Left ventricle myocardium superior (tissue), 1 donor: ENCODE measurements at regions not wholly inside any gene's neighbourhood (a gene's known extent, or its start where the extent isn't known, plus 50 kb on each side); places are given as distances from the start of the nearest gene placed in this dataset.
"Not testable (repeated sequence)": the region's sequence is repeated elsewhere in the genome, so short reads cannot be mapped to it uniquely, and the experiment has no call there.

Source experiments
- ATAC-seq: fragments of 200-7000 bp; cut with Tn5 transposase; one replicate; pipeline ENCODE4 v1.9.1; 2020; ENCODE audit warnings: mild to moderate bottlenecking, moderate library complexity
- DNase-seq: peaks from one replicate; pipeline ENCODE4 v3.0.0-alpha.2; 2020
- intact Hi-C: fragments of 100-400 bp; cut with micrococcal nuclease; formaldehyde crosslinking; loops from one replicate; pipeline ENCODE4 v1.11.0; 2022
- donor health status: DM: no; HTN: yes; CAD: no; lungs with severe emphysema.

- ATAC-seq (no peak), DNase-seq (no peak)
- intact Hi-C loops, result no loop called here
Observed at GRCh38 chr18:30492552-30493129, 549.9 kb downstream of the DSC3 start.

- DNase-seq (no peak), ATAC-seq (no peak)
- intact Hi-C loops, result no loop called here
Observed at GRCh38 chr18:30491815-30492551, 550.6 kb downstream of the DSC3 start.

GRCh38 chr18:30489890-30490643 is 552.5 kb downstream of the DSC3 start:
- intact Hi-C loops, result no loop called here
- no peak for ATAC-seq

GRCh38 chr18:30487962-30488361 is 554.6 kb downstream of the DSC3 start:
- intact Hi-C loops, result no loop called here
- DNase-seq, result no peak
- no peak for ATAC-seq

More at GRCh38 chr18:30489890-30490643, 552.5 kb downstream of the DSC3 start:
- DNase-seq, result no peak

GRCh38 chr18:30486856-30487255 is 555.7 kb downstream of the DSC3 start:
- intact Hi-C loops, result no loop called here
- ATAC-seq, result no peak
- no peak for DNase-seq

GRCh38 chr18:30485078-30485477 is 557.5 kb downstream of the DSC3 start:
- DNase-seq (no peak), ATAC-seq (no peak)
- intact Hi-C loops, result no loop called here

GRCh38 chr18:30481871-30482270 is 560.7 kb downstream of the DSC3 start:
- DNase-seq (no peak), ATAC-seq (no peak)
- intact Hi-C loops, result no loop called here

GRCh38 chr18:30469091-30469490 is 573.5 kb downstream of the DSC3 start:
- intact Hi-C loops, result no loop called here
- ATAC-seq (no peak), DNase-seq (no peak)

GRCh38 chr18:30465096-30465495 is 577.4 kb downstream of the DSC3 start:
- DNase-seq (no peak), ATAC-seq (no peak)
- intact Hi-C loops, result no loop called here

GRCh38 chr18:30457156-30457555 is 585.4 kb downstream of the DSC3 start:
- ATAC-seq, result no peak
- intact Hi-C loops, result no loop called here
- no peak for DNase-seq

- DNase-seq (no peak), ATAC-seq (no peak)
- intact Hi-C loops, result no loop called here
Observed at GRCh38 chr18:30455741-30456140, 586.8 kb downstream of the DSC3 start.

GRCh38 chr18:30454920-30455319 is 587.6 kb downstream of the DSC3 start:
- ATAC-seq, result no peak
- no peak for DNase-seq
- intact Hi-C loops, result no loop called here

- intact Hi-C loops, result no loop called here
- DNase-seq, result no peak
- ATAC-seq, result no peak
Observed at GRCh38 chr18:30451981-30452380, 590.6 kb downstream of the DSC3 start.

GRCh38 chr18:30450927-30451326 is 591.6 kb downstream of the DSC3 start:
- DNase-seq, result no peak
- intact Hi-C loops, result no loop called here
- no peak for ATAC-seq

GRCh38 chr18:30446605-30447004 is 595.9 kb downstream of the DSC3 start:
- intact Hi-C loops, result no loop called here
- DNase-seq (no peak), ATAC-seq (no peak)

- ATAC-seq, result no peak
- intact Hi-C loops, result no loop called here
Observed at GRCh38 chr18:30444544-30444943, 598.0 kb downstream of the DSC3 start.

GRCh38 chr18:30440351-30440750 is 602.2 kb downstream of the DSC3 start:
- intact Hi-C loops, result no loop called here
- ATAC-seq, result no peak
- DNase-seq, result no peak

More at GRCh38 chr18:30444544-30444943, 598.0 kb downstream of the DSC3 start:
- DNase-seq, result no peak

- intact Hi-C loops, result no loop called here
- no peak for DNase-seq
- no peak for ATAC-seq
Observed at GRCh38 chr18:30439174-30439573, 603.4 kb downstream of the DSC3 start.

- DNase-seq, result no peak
- intact Hi-C loops, result no loop called here
- no peak for ATAC-seq
Observed at GRCh38 chr18:30432349-30432748, 610.2 kb downstream of the DSC3 start.

GRCh38 chr18:30419399-30419798 is 623.1 kb downstream of the DSC3 start:
- intact Hi-C loops, ATAC-seq: not testable (repeated sequence)

More at GRCh38 chr18:30419399-30419798, 623.1 kb downstream of the DSC3 start:
- not testable (repeated sequence) for DNase-seq
